HUES48 (cell line): ENCODE measurements at regions not wholly inside any gene's neighbourhood (a gene's known extent, or its start where the extent isn't known, plus 50 kb on each side); places are given as distances from the start of the nearest gene placed in this dataset.
A peak's percentile ranks its signal among the peaks of the same experiment; 100 is the strongest.
"Not testable (repeated sequence)": the region's sequence is repeated elsewhere in the genome, so short reads cannot be mapped to it uniquely, and the experiment has no call there.

Source experiments
- H3K27ac ChIP-seq: one replicate; pipeline ENCODE4 v1.7.0; 2013; ENCODE audit warnings: low read depth, low read length, inconsistent platforms
- H3K27me3 ChIP-seq: 2 replicates; pipeline ENCODE4 v1.6.1; 2013; ENCODE audit warnings: mild to moderate bottlenecking, low read length; ENCODE audit not compliant: control insufficient read depth, insufficient read depth
- H3K36me3 ChIP-seq: 2 replicates; pipeline ENCODE4 v1.6.1; 2013; ENCODE audit warnings: low read length; ENCODE audit not compliant: control insufficient read depth, insufficient read depth
- H3K4me1 ChIP-seq: 2 replicates; pipeline ENCODE4 v1.6.1; 2013; ENCODE audit warnings: mild to moderate bottlenecking, low read length; ENCODE audit not compliant: control insufficient read depth, insufficient read depth
- H3K4me3 ChIP-seq: 2 replicates; pipeline ENCODE4 v1.5.1; 2013; ENCODE audit warnings: mild to moderate bottlenecking, low read depth, low read length
- H3K9ac ChIP-seq: 2 replicates; pipeline ENCODE4 v1.6.1; 2013; ENCODE audit warnings: mild to moderate bottlenecking, low read depth, low read length, moderate library complexity
- H3K9me3 ChIP-seq: 2 replicates; pipeline ENCODE4 v1.6.1; 2013; ENCODE audit warnings: low read length; ENCODE audit not compliant: control insufficient read depth, insufficient read depth

GRCh38 chr11:22536071-22536470 lies 89.6 kb downstream of the FANCF start:
- Histone ChIP-seq H3K4me1 (peaks cover 5% of the 10 kb centered on the region; the same call in 1 of the 2 replicates), H3K36me3 (no peaks in the 10 kb centered on the region), H3K27me3 (no peaks in the 10 kb centered on the region), H3K4me3 (no peak overlapping the region), H3K9ac (no peak overlapping the region), H3K27ac (no peak overlapping the region), H3K9me3 (no peaks in the 10 kb centered on the region)

GRCh38 chr11:22528612-22529429 lies 96.8 kb downstream of the FANCF start:
- not testable (repeated sequence) for H3K27me3 ChIP-seq, H3K36me3 ChIP-seq, H3K4me1 ChIP-seq, H3K9me3 ChIP-seq
- Histone ChIP-seq H3K9ac (peak overlapping the region; percentile 78), H3K4me3 (peak overlapping the region; percentile 77), H3K27ac (peak overlapping the region; percentile 54)

GRCh38 chr11:22522225-22522624 lies 103.4 kb downstream of the FANCF start:
- H3K27ac ChIP-seq: no peak overlapping the region
- no peaks in the 10 kb centered on the region for H3K27me3 ChIP-seq
- H3K4me3 ChIP-seq: no peak overlapping the region
- H3K36me3 ChIP-seq: no peaks in the 10 kb centered on the region
- no peak overlapping the region for H3K9ac ChIP-seq
- H3K9me3 ChIP-seq: no peaks in the 10 kb centered on the region
- no peaks in the 10 kb centered on the region for H3K4me1 ChIP-seq

- Histone ChIP-seq H3K36me3 (no peaks in the 10 kb centered on the region), H3K4me1 (no peaks in the 10 kb centered on the region), H3K9me3 (no peaks in the 10 kb centered on the region), H3K27me3 (no peaks in the 10 kb centered on the region), H3K27ac (no peak overlapping the region), H3K4me3 (no peak overlapping the region), H3K9ac (no peak overlapping the region)
Measured at GRCh38 chr11:22521226-22521625, 104.4 kb downstream of the FANCF start.

DNA sequence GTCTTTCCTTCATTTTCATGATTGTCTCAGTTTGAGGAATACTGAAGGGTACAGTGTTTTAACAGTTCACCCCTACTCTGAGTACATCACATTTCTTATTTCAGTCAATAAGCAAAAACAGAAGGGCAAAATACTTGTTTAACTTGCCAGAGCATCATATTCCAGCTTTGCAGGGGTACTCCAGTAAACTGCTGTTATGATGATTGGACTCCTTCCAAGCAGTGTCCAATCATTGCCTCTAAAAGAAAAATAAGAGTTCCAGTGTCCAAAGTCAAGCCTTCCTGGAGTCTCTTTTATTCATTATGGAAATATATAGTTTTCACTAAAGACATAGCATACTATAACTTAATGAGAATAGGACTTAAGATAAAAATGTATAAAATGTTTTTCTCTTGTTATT lies 105.1 kb downstream of the FANCF start:
- Histone ChIP-seq H3K4me3 (no peak overlapping the region), H3K9ac (no peak overlapping the region), H3K27me3 (no peaks in the 10 kb centered on the region), H3K27ac (no peak overlapping the region), H3K36me3 (no peaks in the 10 kb centered on the region), H3K4me1 (no peaks in the 10 kb centered on the region), H3K9me3 (no peaks in the 10 kb centered on the region)

DNA sequence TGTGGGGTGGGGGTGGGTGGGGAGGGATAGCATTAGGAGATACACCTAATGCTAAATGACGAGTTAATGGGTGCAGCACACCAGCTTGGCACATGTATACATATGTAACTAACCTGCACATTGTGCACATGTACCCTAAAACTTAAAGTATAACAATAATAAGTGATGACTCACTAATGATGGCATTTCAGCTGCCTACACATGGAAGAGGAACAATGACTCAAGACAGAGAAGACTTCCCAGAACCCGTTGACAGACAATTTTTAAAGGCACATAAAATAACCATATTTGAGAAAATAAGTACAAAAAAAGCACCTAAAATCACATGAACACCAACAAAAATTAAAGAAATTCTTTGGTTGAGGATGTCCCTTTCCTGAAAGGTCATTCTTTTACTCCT lies 107.3 kb downstream of the FANCF start:
- H3K4me1 ChIP-seq, H3K27ac ChIP-seq, H3K9ac ChIP-seq, H3K9me3 ChIP-seq, H3K4me3 ChIP-seq, H3K36me3 ChIP-seq, H3K27me3 ChIP-seq: not testable (repeated sequence)

DNA sequence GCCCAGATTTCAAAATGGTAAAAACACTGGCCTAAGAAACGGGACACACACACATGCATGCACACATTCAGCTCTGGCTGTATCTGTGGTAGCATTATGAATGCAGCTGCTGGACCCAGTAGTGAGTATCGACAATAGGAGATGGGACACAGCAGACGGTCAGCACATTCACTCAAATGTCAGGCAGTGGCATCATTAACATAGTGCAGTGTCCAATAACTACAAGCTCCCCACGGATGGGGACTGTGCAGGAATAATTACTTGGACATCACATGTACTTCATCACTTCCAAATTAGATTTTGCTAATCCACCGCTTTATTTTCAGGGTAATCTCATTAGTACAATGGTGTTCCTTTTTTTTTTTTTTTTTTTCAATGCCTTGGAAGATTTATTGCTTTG lies 109.5 kb downstream of the FANCF start:
- Histone ChIP-seq H3K4me1 (peaks cover 11% of the 10 kb centered on the region), H3K27me3 (no peaks in the 10 kb centered on the region), H3K4me3 (no peak overlapping the region), H3K9ac (no peak overlapping the region), H3K9me3 (no peaks in the 10 kb centered on the region), H3K27ac (no peak overlapping the region), H3K36me3 (no peaks in the 10 kb centered on the region)

GRCh38 chr11:22512457-22512856 lies 113.2 kb downstream of the FANCF start:
- Histone ChIP-seq H3K27me3 (no peaks in the 10 kb centered on the region), H3K4me1 (peaks cover 21% of the 10 kb centered on the region), H3K27ac (no peak overlapping the region), H3K9ac (no peak overlapping the region), H3K4me3 (no peak overlapping the region), H3K9me3 (no peaks in the 10 kb centered on the region), H3K36me3 (no peaks in the 10 kb centered on the region)

DNA sequence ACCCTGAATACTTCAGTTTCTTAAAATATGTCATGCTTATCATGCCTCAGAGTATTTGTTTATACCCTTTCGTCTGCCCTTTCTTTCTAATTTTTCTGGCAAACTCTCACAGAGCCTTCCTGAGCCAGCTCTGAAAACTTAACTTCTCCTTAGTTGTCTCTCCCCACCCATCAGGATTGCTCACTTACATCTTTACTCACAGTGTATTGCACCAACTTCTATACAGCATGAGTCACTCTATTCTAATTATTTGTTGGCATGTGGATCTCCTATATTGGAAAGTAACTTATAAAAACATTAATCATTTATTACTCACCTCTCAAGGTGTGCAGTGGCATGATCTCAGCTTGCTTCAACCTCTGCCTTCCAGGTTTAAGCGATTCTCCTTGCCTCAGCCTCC lies 114.9 kb downstream of the FANCF start:
- H3K4me3 ChIP-seq: no peak overlapping the region
- H3K36me3 ChIP-seq: no peaks in the 10 kb centered on the region
- no peak overlapping the region for H3K9ac ChIP-seq
- no peaks in the 10 kb centered on the region for H3K9me3 ChIP-seq
- H3K27ac ChIP-seq: no peak overlapping the region
- peaks cover 21% of the 10 kb centered on the region for H3K4me1 ChIP-seq
- H3K27me3 ChIP-seq: no peaks in the 10 kb centered on the region

- H3K27me3 ChIP-seq: no peaks in the 10 kb centered on the region
- H3K27ac ChIP-seq: no peak overlapping the region
- H3K4me1 ChIP-seq: peaks cover 21% of the 10 kb centered on the region
- no peaks in the 10 kb centered on the region for H3K36me3 ChIP-seq
- no peaks in the 10 kb centered on the region for H3K9me3 ChIP-seq
- H3K9ac ChIP-seq: no peak overlapping the region
- no peak overlapping the region for H3K4me3 ChIP-seq
Measured at GRCh38 chr11:22510010-22510409, 115.6 kb downstream of the FANCF start.

- Histone ChIP-seq H3K9me3 (no peaks in the 10 kb centered on the region), H3K36me3 (no peaks in the 10 kb centered on the region), H3K4me1 (peaks cover 21% of the 10 kb centered on the region), H3K4me3 (no peak overlapping the region), H3K27me3 (no peaks in the 10 kb centered on the region), H3K9ac (no peak overlapping the region), H3K27ac (no peak overlapping the region)
Measured at GRCh38 chr11:22508665-22509064, 117.0 kb downstream of the FANCF start.
